Gastrocnemius medialis (tissue), 4 donors: ENCODE measurements at regions not wholly inside any gene's neighbourhood (a gene's known extent, or its start where the extent isn't known, plus 50 kb on each side); places are given as distances from the start of the nearest gene placed in this dataset.

Source experiments
- ATAC-seq, 2 donors: fragments of 150-250 bp; one replicate each; pipeline ENCODE4 v1.9.1; 2016
- DNase-seq, 2 donors: peaks; one replicate each; pipeline ENCODE4 v3.0.0-alpha.2; 2019
- H3K27ac ChIP-seq, 4 donors: fragments of 200-600 bp; sonication (generic); 1 replicate in 1 of 4; 2 replicates in 3 of 4; pipeline ENCODE4 v1.5.1; 2016 to 2018; ENCODE audit warnings: mild to moderate bottlenecking in 2 of 4, moderate library complexity in 1 of 4
- H3K27me3 ChIP-seq, 3 donors: fragments of 200-600 bp; sonication (generic) in 2 of 3; 1 replicate in 1 of 3; 2 replicates in 2 of 3; pipeline versions ENCODE4 v1.5.1 to v1.6.0; 2016 to 2019; ENCODE audit warnings: mild to moderate bottlenecking in 1 of 3, moderate library complexity in 1 of 3
- H3K36me3 ChIP-seq, 2 donors: fragments of 200-600 bp; sonication (generic) in 1 of 2; one replicate each; pipeline ENCODE4 v1.5.1; 2017 to 2018
- H3K4me1 ChIP-seq, 2 donors: fragments of 200-600 bp; sonication (generic) in 1 of 2; one replicate each; pipeline ENCODE4 v1.5.1; 2016 to 2017; ENCODE audit warnings: mild to moderate bottlenecking in 2 of 2
- H3K4me3 ChIP-seq, 4 donors: fragments of 200-600 bp; sonication (generic) in 3 of 4; 1 replicate in 1 of 4; 2 replicates in 3 of 4; pipeline ENCODE4 v1.5.1; 2016 to 2019; ENCODE audit warnings: mild to moderate bottlenecking in 2 of 4
- H3K9me3 ChIP-seq, 3 donors: fragments of 200-600 bp; sonication (generic) in 2 of 3; 1 replicate in 1 of 3; 2 replicates in 2 of 3; pipeline ENCODE4 v1.5.1; 2016 to 2019
- CTCF ChIP-seq, 5 experiments: fragments of 450-650 bp in 3 of 5; fragments of 200-600 bp in 2 of 5; sonication (generic) in 2 of 5; IDR thresholded peaks in 4 of 5; conservative IDR thresholded peaks in 1 of 5; 1 replicate in 4 of 5; 2 replicates in 1 of 5; pipeline ENCODE4 v1.5.1; 2016 to 2019; ENCODE audit warnings: antibody characterized with exemption in 5 of 5, mild to moderate bottlenecking in 3 of 5, moderate library complexity in 3 of 5
- POLR2A ChIP-seq, 2 donors: fragments of 450-650 bp; IDR thresholded peaks; one replicate each; pipeline ENCODE4 v1.6.1; 2017; ENCODE audit warnings: antibody characterized with exemption in 2 of 2, mild to moderate bottlenecking in 2 of 2, moderate library complexity in 2 of 2
- in situ Hi-C, 4 donors: fragments of 200-750 bp; cut with MboI; loops; one replicate each; pipeline versions ENCODE4 v1.15.0 to v1.8.0; 2017; ENCODE audit warnings: low sequenced_read_pairs in 4 of 4
- intact Hi-C: fragments of 100-400 bp; cut with DNase I; formaldehyde crosslinking; loops from one replicate; pipeline ENCODE4 v1.15.1; 2023; ENCODE audit warnings: low total_unique reads

GRCh38 chr13:103716718-103717117 lies 650.5 kb upstream of the SLC10A2 start:
- intact Hi-C loops (no loop called here), in situ Hi-C loops (no loop called here)
- TF ChIP-seq POLR2A (IDR thresholded peaks at IDR 0.05), result no peak
- ATAC-seq (no peak), DNase-seq (no peak)
- Histone ChIP-seq H3K4me1 (no peaks in the 10 kb centered on the region), H3K27me3 (no peaks in the 10 kb centered on the region), H3K9me3 (no peaks in the 10 kb centered on the region), H3K36me3 (no peaks in the 10 kb centered on the region), H3K27ac (no peak overlapping the region), H3K4me3 (no peak overlapping the region)

GRCh38 chr13:103715335-103715734 lies 649.1 kb upstream of the SLC10A2 start:
- in situ Hi-C loops, result no loop called here
- intact Hi-C loops, result no loop called here
- no peak for TF ChIP-seq POLR2A (IDR thresholded peaks at IDR 0.05)
- TF ChIP-seq CTCF (IDR thresholded peaks at IDR 0.05 in 4 of 5, conservative IDR thresholded peaks at IDR 0.05 in 1 of 5), result no peak

GRCh38 chr13:103703246-103703645 lies 637.0 kb upstream of the SLC10A2 start:
- Histone ChIP-seq H3K27me3 (no peaks in the 10 kb centered on the region), H3K9me3 (peaks cover 0 to 4% (median 0%) of the 10 kb centered on the region in 3 donors), H3K27ac (no peak overlapping the region), H3K4me1 (no peaks in the 10 kb centered on the region), H3K4me3 (no peak overlapping the region), H3K36me3 (no peaks in the 10 kb centered on the region)
- intact Hi-C loops (no loop called here), in situ Hi-C loops (no loop called here)
- TF ChIP-seq CTCF (IDR thresholded peaks at IDR 0.05 in 4 of 5, conservative IDR thresholded peaks at IDR 0.05 in 1 of 5) (no peak), POLR2A (IDR thresholded peaks at IDR 0.05) (no peak)
- DNase-seq (no peak), ATAC-seq (no peak)

More at GRCh38 chr13:103715335-103715734, 649.1 kb upstream of the SLC10A2 start:
- no peaks in the 10 kb centered on the region for H3K36me3 ChIP-seq
- ATAC-seq (no peak), DNase-seq (no peak)
- H3K4me1 ChIP-seq, result no peaks in the 10 kb centered on the region
- no peaks in the 10 kb centered on the region for H3K9me3 ChIP-seq
- no peak overlapping the region for H3K4me3 ChIP-seq
- H3K27ac ChIP-seq, result no peak overlapping the region
- no peaks in the 10 kb centered on the region for H3K27me3 ChIP-seq

- ATAC-seq (no peak), DNase-seq (no peak)
- no peak overlapping the region for H3K4me3 ChIP-seq
- in situ Hi-C loops, result no loop called here
- H3K27me3 ChIP-seq, result no peaks in the 10 kb centered on the region
- no peak for TF ChIP-seq CTCF (IDR thresholded peaks at IDR 0.05 in 4 of 5, conservative IDR thresholded peaks at IDR 0.05 in 1 of 5)
- no peak for TF ChIP-seq POLR2A (IDR thresholded peaks at IDR 0.05)
- no peaks in the 10 kb centered on the region for H3K9me3 ChIP-seq
- intact Hi-C loops, result no loop called here
- no peaks in the 10 kb centered on the region for H3K36me3 ChIP-seq
- no peaks in the 10 kb centered on the region for H3K4me1 ChIP-seq
- H3K27ac ChIP-seq, result no peak overlapping the region
Measured at GRCh38 chr13:103698000-103698399, 631.8 kb upstream of the SLC10A2 start.

- Histone ChIP-seq H3K9me3 (no peaks in the 10 kb centered on the region), H3K27me3 (no peaks in the 10 kb centered on the region), H3K27ac (no peak overlapping the region), H3K36me3 (no peaks in the 10 kb centered on the region), H3K4me1 (no peaks in the 10 kb centered on the region), H3K4me3 (no peak overlapping the region)
- intact Hi-C loops, result no loop called here
- DNase-seq, result no peak
- TF ChIP-seq POLR2A (IDR thresholded peaks at IDR 0.05) (no peak), CTCF (IDR thresholded peaks at IDR 0.05 in 4 of 5, conservative IDR thresholded peaks at IDR 0.05 in 1 of 5) (no peak)
- in situ Hi-C loops, result no loop called here
- no peak for ATAC-seq
Measured at GRCh38 chr13:103695320-103695719, 629.1 kb upstream of the SLC10A2 start.
